HepG2 (cell line): ENCODE measurements at regions not wholly inside any gene's neighbourhood (a gene's known extent, or its start where the extent isn't known, plus 50 kb on each side); places are given as distances from the start of the nearest gene placed in this dataset.

ENCODE experiments used
- ATAC-seq: fragments of 200-7000 bp; cut with Tn5 transposase; 3 replicates; pipeline ENCODE4 v1.9.1; 2020; ENCODE audit warnings: mild to moderate bottlenecking, moderate library complexity
- BruUV-seq: library from RNA; stranded (reverse); fragments of 400-500 nt; replicated peaks from 2 replicates; lab custom pipeline; 2021; lab: Mats Ljungman, UMichigan
- CTCF ChIA-PET: fragments of 300-600 bp; formaldehyde crosslinking; extraction: SDS; loops from one replicate; lab custom pipeline; 2021; ENCODE audit warnings: low total read pairs, inconsistent platforms, low intra/inter-chr PET ratio; lab: Yijun Ruan, JAX
- POLR2A ChIA-PET: fragments of 350-600 bp; sonication (Branson Sonifier 250); formaldehyde crosslinking; loops from one replicate; lab custom pipeline; 2020; ENCODE audit warnings: antibody characterized with exemption, inconsistent platforms; lab: Yijun Ruan, JAX
- DNase-seq: peaks from one replicate; pipeline ENCODE4 v3.0.0-alpha.2; 2015; ENCODE audit warnings: low spot score
- FAIRE-seq: peaks from 3 replicates; lab custom pipeline; 2011; peaks lifted over from hg19 to GRCh38; lab: Jason Lieb, UNC
- H2AFZ ChIP-seq: one replicate; pipeline ENCODE4 v1.6.1; 2011; ENCODE audit warnings: low read length, inconsistent platforms
- H3K27ac ChIP-seq: fragments of 300-600 bp; 3 replicates; pipeline ENCODE4 v1.8.0; 2011; ENCODE audit warnings: mixed run types, mild to moderate bottlenecking, mixed read lengths, low read length, inconsistent platforms; ENCODE audit not compliant: insufficient read depth; ENCODE audit errors: extremely low read length
- H3K27me3 ChIP-seq, 2 experiments: fragments of 200-600 bp in 1 of 2; 2 replicates in 1 of 2; 3 replicates in 1 of 2; pipeline versions ENCODE4 v1.6.0 to v1.8.0; 2011; ENCODE audit warnings: low read length in 2 of 2, mild to moderate bottlenecking in 2 of 2, moderate library complexity in 2 of 2, inconsistent platforms in 1 of 2; ENCODE audit not compliant: insufficient read depth in 2 of 2, control insufficient read depth in 1 of 2
- H3K36me3 ChIP-seq, 2 experiments: fragments of 200-600 bp in 1 of 2; replicated peaks in 1 of 2; 2 replicates in 1 of 2; 3 replicates in 1 of 2; pipeline versions ENCODE4 v1.5.1 to v1.8.0; 2011; ENCODE audit warnings: low read length in 2 of 2, inconsistent platforms in 1 of 2; ENCODE audit not compliant: insufficient read depth in 2 of 2, control insufficient read depth in 1 of 2
- H3K4me1 ChIP-seq: 2 replicates; pipeline ENCODE4 v1.5.1; 2012; ENCODE audit warnings: low read length, inconsistent platforms; ENCODE audit not compliant: insufficient read depth
- H3K4me2 ChIP-seq: 2 replicates; pipeline ENCODE4 v1.6.0; 2011; ENCODE audit warnings: low read depth, low read length, inconsistent platforms
- H3K4me3 ChIP-seq, 3 experiments: fragments of 200-600 bp in 1 of 3; sonication (generic), shearing (Covaris generic) in 1 of 3; replicated peaks in 1 of 3; 2 replicates each; pipeline ENCODE4 v1.5.1; 2011 to 2016; ENCODE audit warnings: low read length in 3 of 3, inconsistent platforms in 2 of 3, low read depth in 2 of 3, mild to moderate bottlenecking in 2 of 3, control low read depth in 1 of 3, mixed read lengths in 1 of 3; ENCODE audit not compliant: insufficient read depth in 1 of 3
- H3K79me2 ChIP-seq: one replicate; pipeline ENCODE4 v1.6.1; 2011; ENCODE audit warnings: low read length, inconsistent platforms; ENCODE audit not compliant: insufficient read depth
- H3K9ac ChIP-seq: 2 replicates; pipeline ENCODE4 v1.6.0; 2011; ENCODE audit warnings: mild to moderate bottlenecking, low read depth, low read length, inconsistent platforms; ENCODE audit not compliant: insufficient read depth
- H3K9me3 ChIP-seq: 2 replicates; pipeline ENCODE4 v1.5.1; 2012; ENCODE audit warnings: mild to moderate bottlenecking, low read length
- H4K20me1 ChIP-seq: 2 replicates; pipeline ENCODE4 v1.6.0; 2011; ENCODE audit warnings: inconsistent platforms, mild to moderate bottlenecking, low read length, moderate library complexity; ENCODE audit not compliant: insufficient read depth
- BRF2 ChIP-seq: sonication (generic); formaldehyde crosslinking; IDR thresholded peaks from 2 replicates; pipeline ENCODE4 v1.8.1; 2022; ENCODE audit warnings: mild to moderate bottlenecking, missing genetic modification reagents
- HDAC6 ChIP-seq: fragments of 200-600 bp; sonication (generic); IDR thresholded peaks from 2 replicates; pipeline ENCODE4 v1.7.0; 2017; ENCODE audit warnings: mild to moderate bottlenecking, antibody characterized with exemption, low read length, low read depth
- LCORL ChIP-seq, 2 experiments: fragments of 450-650 bp in 1 of 2; sonication (generic) in 1 of 2; formaldehyde crosslinking in 1 of 2; IDR thresholded peaks; 2 replicates each; pipeline versions ENCODE4 v1.5.0 to v1.6.1; 2017 to 2020; ENCODE audit warnings: antibody characterized with exemption in 1 of 2, missing genetic modification reagents in 1 of 2
- MEIS1 ChIP-seq: sonication (generic); formaldehyde crosslinking; IDR thresholded peaks from 2 replicates; pipeline ENCODE4 v1.9.0; 2021; ENCODE audit warnings: mild to moderate bottlenecking, missing genetic modification reagents, moderate library complexity, borderline replicate concordance
- MYC ChIP-seq: sonication (generic); formaldehyde crosslinking; IDR thresholded peaks from 2 replicates; pipeline ENCODE4 v1.9.0; 2021; ENCODE audit warnings: missing genetic modification reagents, borderline replicate concordance
- NONO ChIP-seq, 2 experiments: fragments of 450-650 bp in 1 of 2; sonication (generic) in 1 of 2; formaldehyde crosslinking in 1 of 2; IDR thresholded peaks in 1 of 2; conservative IDR thresholded peaks in 1 of 2; 2 replicates each; pipeline versions ENCODE4 v1.6.1 to v1.8.0; 2017 to 2022; ENCODE audit warnings: mild to moderate bottlenecking in 1 of 2, missing genetic modification reagents in 1 of 2, moderate library complexity in 1 of 2
- RARA ChIP-seq: IDR thresholded peaks from 2 replicates; pipeline ENCODE4 v1.6.1; 2016; ENCODE audit warnings: missing genetic modification reagents, missing compliant biosample characterization
- SMARCE1 ChIP-seq: fragments of 450-650 bp; IDR thresholded peaks from 2 replicates; pipeline ENCODE4 v1.6.1; 2017; ENCODE audit warnings: borderline replicate concordance
- TARDBP ChIP-seq: sonication (generic); formaldehyde crosslinking; IDR thresholded peaks from 2 replicates; pipeline ENCODE4 v1.8.0; 2022; ENCODE audit warnings: mild to moderate bottlenecking, missing genetic modification reagents
- THAP8 ChIP-seq: sonication (generic); formaldehyde crosslinking; IDR thresholded peaks from 2 replicates; pipeline ENCODE4 v1.5.1; 2020; ENCODE audit warnings: missing genetic modification reagents, mild to moderate bottlenecking, borderline replicate concordance
- ZBTB26 ChIP-seq: IDR thresholded peaks from 2 replicates; pipeline ENCODE4 v1.6.1; 2016; ENCODE audit warnings: missing compliant biosample characterization, missing genetic modification reagents, borderline replicate concordance
- ZBTB42 ChIP-seq: sonication (generic); formaldehyde crosslinking; IDR thresholded peaks from 2 replicates; pipeline ENCODE4 v1.5.0; 2020; ENCODE audit warnings: mild to moderate bottlenecking, missing genetic modification reagents
- ZNF224 ChIP-seq: sonication (generic); formaldehyde crosslinking; IDR thresholded peaks from 2 replicates; pipeline ENCODE4 v1.5.0; 2020; ENCODE audit warnings: mild to moderate bottlenecking, missing genetic modification reagents
- WGBS: methylation state at CpG from one replicate; pipeline ENCODE4 v1.1.6; 2017; ENCODE audit warnings: low lambda C conversion rate; 5-methylcytosine and 5-hydroxymethylcytosine counted together
- in situ Hi-C: cut with HindIII; loops from 2 replicates; pipeline ENCODE4 v1.10.0; 2017; ENCODE audit warnings: low pct_unique_long_range_greater_than_20kb; ENCODE audit not compliant: extremely low pct_ligation_motif_present
- intact Hi-C: fragments of 100-400 bp; cut with micrococcal nuclease; formaldehyde crosslinking; loops from one replicate; pipeline ENCODE4 v1.10.0; 2022; ENCODE audit not compliant: unreplicated experiment

DNA sequence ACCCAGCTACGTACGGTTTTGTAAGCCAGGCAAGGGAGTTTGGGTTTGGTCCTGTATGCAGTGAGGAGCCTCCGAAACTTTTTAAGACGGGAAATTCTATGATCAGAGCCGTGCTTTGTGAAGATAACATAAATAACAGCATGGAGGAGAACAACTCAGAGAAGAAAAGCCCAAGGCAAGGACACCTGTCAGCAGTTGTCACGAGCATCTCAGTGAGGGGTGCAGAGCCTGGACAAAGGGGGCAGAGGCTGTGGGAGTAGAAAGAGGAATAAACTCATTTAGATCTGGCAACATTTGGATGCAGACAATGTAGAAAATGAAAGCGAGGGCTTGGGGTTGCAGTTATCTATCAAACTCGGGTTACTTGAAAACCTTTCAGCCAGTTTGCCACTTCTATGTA, 64.5 kb downstream of the CAVIN2 start:
- Histone ChIP-seq H3K36me3 (no peaks in the 10 kb centered on the region), H3K4me1 (no peaks in the 10 kb centered on the region), H3K4me2 (no peak overlapping the region), H3K27me3 (no peaks in the 10 kb centered on the region), H3K9me3 (no peaks in the 10 kb centered on the region), H2AFZ (no peak overlapping the region), H3K9ac (no peak overlapping the region), H3K4me3 (no peak overlapping the region), H4K20me1 (no peaks in the 10 kb centered on the region), H3K79me2 (no peaks in the 10 kb centered on the region), H3K27ac (no peak overlapping the region)
- 8% methylated on average over 8 of the region's 8 CpGs for WGBS
- ChIA-PET CTCF (no interaction called here), POLR2A (no interaction called here)
- intact Hi-C loops (no loop called here), in situ Hi-C loops (no loop called here)
- FAIRE-seq (no peak), DNase-seq (no peak), ATAC-seq (no peak)
- no peak for TF ChIP-seq RARA (CRISPR knock-in tag)
- TF ChIP-seq TARDBP: no peak
- TF ChIP-seq SMARCE1: no peak
- no peak for TF ChIP-seq NONO (IDR thresholded peaks at IDR 0.05)
- no peak for TF ChIP-seq NONO (CRISPR knock-in tag; conservative IDR thresholded peaks at IDR 0.05)
- TF ChIP-seq MYC: no peak
- TF ChIP-seq HDAC6: no peak
- TF ChIP-seq ZBTB26 (CRISPR knock-in tag): no peak
- TF ChIP-seq ZNF224 (CRISPR knock-in tag): no peak
- TF ChIP-seq THAP8 (CRISPR knock-in tag): no peak
- no peak for TF ChIP-seq BRF2
- no peak for TF ChIP-seq MEIS1 (CRISPR knock-in tag)
- no peak for TF ChIP-seq ZBTB42 (CRISPR knock-in tag)
- no peak for TF ChIP-seq LCORL (IDR thresholded peaks at IDR 0.05)
- TF ChIP-seq LCORL (CRISPR knock-in tag; IDR thresholded peaks at IDR 0.05): no peak
- no TSS peak for BruUV-seq
